ACHN (cell line): ENCODE measurements at regions not wholly inside any gene's neighbourhood (a gene's known extent, or its start where the extent isn't known, plus 50 kb on each side); places are given as distances from the start of the nearest gene placed in this dataset.

ENCODE experiments used
- DNase-seq: peaks from one replicate; pipeline ENCODE4 v3.0.0-alpha.2; 2015
- in situ Hi-C: cut with HindIII; loops from 2 replicates; pipeline ENCODE4 v1.10.0; 2017; ENCODE audit warnings: low sequenced_read_pairs, low pct_ligation_motif_present, low pct_unique_long_range_greater_than_20kb

GRCh38 chr2:226634943-226635604 is 164.5 kb downstream of the IRS1 start:
- in situ Hi-C loops, result no loop called here

GRCh38 chr2:226631671-226632070 is 167.9 kb downstream of the IRS1 start:
- in situ Hi-C loops, result no loop called here
- DNase-seq, result no peak

More at GRCh38 chr2:226634943-226635604, 164.5 kb downstream of the IRS1 start:
- no peak for DNase-seq

GRCh38 chr2:226631187-226631586 is 168.4 kb downstream of the IRS1 start:
- no peak for DNase-seq
- in situ Hi-C loops, result no loop called here

- in situ Hi-C loops, result no loop called here
These were observed 173.7 kb downstream of the IRS1 start for GRCh38 chr2:226625946-226626345.

GRCh38 chr2:226623587-226624368 is 175.8 kb downstream of the IRS1 start:
- in situ Hi-C loops, result no loop called here
- DNase-seq, result no peak

More at GRCh38 chr2:226625946-226626345, 173.7 kb downstream of the IRS1 start:
- no peak for DNase-seq

- DNase-seq, result peak; percentile 5
- in situ Hi-C loops, result no loop called here
These were observed 177.1 kb downstream of the IRS1 start for GRCh38 chr2:226622484-226622883.

- in situ Hi-C loops, result no loop called here
- DNase-seq, result no peak
These were observed 179.4 kb downstream of the IRS1 start for GRCh38 chr2:226620176-226620575.

- in situ Hi-C loops, result no loop called here
These were observed 179.9 kb downstream of the IRS1 start for GRCh38 chr2:226619707-226620106.

GRCh38 chr2:226618875-226619605 is 180.6 kb downstream of the IRS1 start:
- no peak for DNase-seq
- in situ Hi-C loops, result no loop called here

More at GRCh38 chr2:226619707-226620106, 179.9 kb downstream of the IRS1 start:
- no peak for DNase-seq

- in situ Hi-C loops, result no loop called here
- DNase-seq, result no peak
These were observed 181.1 kb downstream of the IRS1 start for GRCh38 chr2:226618544-226618874.

- in situ Hi-C loops, result no loop called here
- no peak for DNase-seq
These were observed 183.7 kb downstream of the IRS1 start for GRCh38 chr2:226615891-226616290.

- no peak for DNase-seq
- in situ Hi-C loops, result no loop called here
These were observed 187.7 kb downstream of the IRS1 start for GRCh38 chr2:226611944-226612318.

GRCh38 chr2:226611196-226611943 is 188.2 kb downstream of the IRS1 start:
- DNase-seq, result no peak
- in situ Hi-C loops, result no loop called here

GRCh38 chr2:226609366-226609765 is 190.3 kb downstream of the IRS1 start:
- in situ Hi-C loops, result no loop called here
- no peak for DNase-seq

- in situ Hi-C loops, result no loop called here
These were observed 191.2 kb downstream of the IRS1 start for GRCh38 chr2:226608451-226608850.

GRCh38 chr2:226607379-226607778 is 192.2 kb downstream of the IRS1 start:
- no peak for DNase-seq
- in situ Hi-C loops, result no loop called here

More at GRCh38 chr2:226608451-226608850, 191.2 kb downstream of the IRS1 start:
- DNase-seq, result no peak

GRCh38 chr2:226605642-226606041 is 194.0 kb downstream of the IRS1 start:
- DNase-seq, result no peak
- in situ Hi-C loops, result no loop called here

- DNase-seq, result no peak
- in situ Hi-C loops, result no loop called here
These were observed 196.0 kb downstream of the IRS1 start for GRCh38 chr2:226603606-226604005.
